Liver (tissue), 3 donors: ENCODE measurements at regions not wholly inside any gene's neighbourhood (a gene's known extent, or its start where the extent isn't known, plus 50 kb on each side); places are given as distances from the start of the nearest gene placed in this dataset.

ENCODE experiments used
- ATF3 ChIP-seq: IDR thresholded peaks from 2 replicates; pipeline ENCODE4 v1.6.1; 2016; ENCODE audit warnings: antibody characterized with exemption
- CTCF ChIP-seq: fragments of 150-350 bp; IDR thresholded peaks from 2 replicates; pipeline ENCODE4 v1.5.1; 2017; ENCODE audit warnings: improper control_type of control experiment, low read depth, low read length; ENCODE audit not compliant: missing input control
- FOXA1 ChIP-seq: IDR thresholded peaks from 2 replicates; pipeline ENCODE4 v1.6.1; 2016; ENCODE audit warnings: antibody characterized with exemption
- HNF4A ChIP-seq, 2 donors: conservative IDR thresholded peaks; 2 replicates each; pipeline ENCODE4 v1.6.1; 2016; ENCODE audit warnings: antibody characterized with exemption in 2 of 2, mild to moderate bottlenecking in 2 of 2
- JUND ChIP-seq, 2 donors: IDR thresholded peaks; 2 replicates each; pipeline ENCODE4 v1.6.1; 2016; ENCODE audit warnings: antibody characterized with exemption in 2 of 2
- MAX ChIP-seq: IDR thresholded peaks from 2 replicates; pipeline ENCODE4 v1.6.1; 2016; ENCODE audit warnings: antibody characterized with exemption
- NR2F2 ChIP-seq: IDR thresholded peaks from 2 replicates; pipeline ENCODE4 v1.6.1; 2016; ENCODE audit warnings: antibody characterized with exemption
- RAD21 ChIP-seq, 2 donors: IDR thresholded peaks; 2 replicates each; pipeline ENCODE4 v1.6.1; 2016; ENCODE audit warnings: antibody characterized with exemption in 2 of 2, mild to moderate bottlenecking in 2 of 2
- REST ChIP-seq: IDR thresholded peaks from 2 replicates; pipeline ENCODE4 v1.6.1; 2016; ENCODE audit warnings: antibody characterized with exemption, mild to moderate bottlenecking
- RXRA ChIP-seq, 2 donors: IDR thresholded peaks; 2 replicates each; pipeline ENCODE4 v1.6.1; 2017 to 2018; ENCODE audit warnings: antibody characterized with exemption in 2 of 2, mild to moderate bottlenecking in 1 of 2
- SP1 ChIP-seq: IDR thresholded peaks from 2 replicates; pipeline ENCODE4 v1.6.1; 2018; ENCODE audit warnings: antibody characterized with exemption, mild to moderate bottlenecking
- TAF1 ChIP-seq: conservative IDR thresholded peaks from 2 replicates; pipeline ENCODE4 v1.6.1; 2016; ENCODE audit warnings: antibody characterized with exemption, mild to moderate bottlenecking
- ZBTB33 ChIP-seq: IDR thresholded peaks from 2 replicates; pipeline ENCODE4 v1.6.1; 2016; ENCODE audit warnings: antibody characterized with exemption
- donor health status: healthy.
- donor health status: healthy.

- TF ChIP-seq JUND (IDR thresholded peaks at IDR 0.05) (no peak), CTCF (no peak), FOXA1 (no peak), SP1 (no peak), TAF1 (no peak), RAD21 (IDR thresholded peaks at IDR 0.05) (no peak), MAX (no peak), ATF3 (no peak), RXRA (IDR thresholded peaks at IDR 0.05) (no peak), HNF4A (conservative IDR thresholded peaks at IDR 0.05) (no peak), NR2F2 (no peak), ZBTB33 (no peak), REST (no peak)
Observed at GRCh38 chrX:789096-789495, 158.5 kb downstream of the SHOX start.
